GM19328 (cell line): ENCODE measurements at regions not wholly inside any gene's neighbourhood (a gene's known extent, or its start where the extent isn't known, plus 50 kb on each side); places are given as distances from the start of the nearest gene placed in this dataset.
"Not testable (repeated sequence)": the region's sequence is repeated elsewhere in the genome, so short reads cannot be mapped to it uniquely, and the experiment has no call there.

Experiments used
- ATAC-seq: cut with Tn5 transposase; IDR thresholded peaks from one replicate; pipeline ENCODE4 v1.9.1; 2021; ENCODE audit warnings: mild to moderate bottlenecking, moderate library complexity; ENCODE audit not compliant: unreplicated experiment

- ATAC-seq, result not testable (repeated sequence)
These were observed 154.9 kb upstream of the PLGLB2 start for GRCh38 chr2:87592974-87593373.

GRCh38 chr2:87593784-87594610, 153.9 kb upstream of the PLGLB2 start:
- ATAC-seq, result not testable (repeated sequence)

- ATAC-seq, result not testable (repeated sequence)
These were observed 153.3 kb upstream of the PLGLB2 start for GRCh38 chr2:87594611-87594992.

GRCh38 chr2:87595017-87595416, 152.9 kb upstream of the PLGLB2 start:
- ATAC-seq, result not testable (repeated sequence)

- ATAC-seq, result not testable (repeated sequence)
These were observed 146.9 kb upstream of the PLGLB2 start for GRCh38 chr2:87600961-87601360.

GRCh38 chr2:87602118-87602517, 145.8 kb upstream of the PLGLB2 start:
- ATAC-seq, result not testable (repeated sequence)

GRCh38 chr2:87602728-87603127, 145.2 kb upstream of the PLGLB2 start:
- ATAC-seq, result not testable (repeated sequence)

- ATAC-seq, result not testable (repeated sequence)
These were observed 144.2 kb upstream of the PLGLB2 start for GRCh38 chr2:87603418-87604278.

- ATAC-seq, result not testable (repeated sequence)
These were observed 143.5 kb upstream of the PLGLB2 start for GRCh38 chr2:87604279-87604818.

GRCh38 chr2:87604980-87605379, 142.9 kb upstream of the PLGLB2 start:
- not testable (repeated sequence) for ATAC-seq

- not testable (repeated sequence) for ATAC-seq
These were observed 139.3 kb upstream of the PLGLB2 start for GRCh38 chr2:87608377-87609166.

GRCh38 chr2:87610974-87611373, 136.9 kb upstream of the PLGLB2 start:
- ATAC-seq, result not testable (repeated sequence)

- ATAC-seq, result not testable (repeated sequence)
These were observed 136.5 kb upstream of the PLGLB2 start for GRCh38 chr2:87611416-87611815.

- not testable (repeated sequence) for ATAC-seq
These were observed 135.9 kb upstream of the PLGLB2 start for GRCh38 chr2:87611956-87612355.

- not testable (repeated sequence) for ATAC-seq
These were observed 133.0 kb upstream of the PLGLB2 start for GRCh38 chr2:87614829-87615434.

GRCh38 chr2:87619121-87619520, 128.8 kb upstream of the PLGLB2 start:
- ATAC-seq, result not testable (repeated sequence)

GRCh38 chr2:87621139-87621538, 126.7 kb upstream of the PLGLB2 start:
- ATAC-seq, result not testable (repeated sequence)

GRCh38 chr2:87622720-87623119, 125.2 kb upstream of the PLGLB2 start:
- not testable (repeated sequence) for ATAC-seq

GRCh38 chr2:87629491-87630458, 118.1 kb upstream of the PLGLB2 start:
- ATAC-seq, result not testable (repeated sequence)
